Stimulated activated effector memory CD8-positive, alpha-beta T cell treated with anti-CD3 and anti-CD28 coated beads, Interleukin-12 subunit alpha, Interleukin-12 subunit beta, amount 100 ng/mL, for 72 hours (primary cell): ENCODE measurements at regions not wholly inside any gene's neighbourhood (a gene's known extent, or its start where the extent isn't known, plus 50 kb on each side); places are given as distances from the start of the nearest gene placed in this dataset.

Experiments used
- ATAC-seq: fragments of 150-1000 bp; cut with Tn5 transposase; 2 replicates; pipeline ENCODE4 v1.10.0; 2021
- DNase-seq, 2 donors: peaks; one replicate each; pipeline ENCODE4 v3.0.0; 2021 to 2022; ENCODE audit warnings: low spot score in 2 of 2
- H3K27ac Mint-ChIP-seq: one replicate; pipeline ENCODE4 v1.8.0; 2022; ENCODE audit warnings: mild to moderate bottlenecking, mixed read lengths
- H3K36me3 Mint-ChIP-seq: one replicate; pipeline ENCODE4 v1.8.0; 2022; ENCODE audit warnings: mild to moderate bottlenecking, mixed read lengths
- H3K4me1 Mint-ChIP-seq: one replicate; pipeline ENCODE4 v1.8.0; 2022; ENCODE audit warnings: mixed read lengths
- H3K4me3 Mint-ChIP-seq: one replicate; pipeline ENCODE4 v1.8.0; 2022; ENCODE audit warnings: mild to moderate bottlenecking, mixed read lengths
- H3K9me3 Mint-ChIP-seq: one replicate; pipeline ENCODE4 v1.8.0; 2022; ENCODE audit warnings: mixed read lengths

DNA sequence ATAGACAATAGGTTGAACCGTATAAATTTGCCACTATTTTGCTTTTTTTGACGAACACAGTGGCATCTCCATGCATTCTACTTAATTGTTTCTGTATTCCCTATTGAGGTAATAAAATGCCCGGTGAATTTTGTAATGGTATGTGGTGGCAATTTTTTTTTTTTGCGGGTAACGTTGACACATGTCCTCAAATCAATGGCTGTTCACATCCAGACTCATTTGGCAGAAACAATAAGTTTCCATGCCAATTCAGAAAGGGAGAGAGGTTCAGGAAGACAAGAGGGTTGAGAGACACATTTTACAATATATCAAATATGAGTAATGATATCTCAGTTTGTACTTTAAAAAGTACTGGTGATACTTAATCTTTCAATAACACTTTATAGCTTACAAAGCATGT is 463.9 kb downstream of the WDR72 start:
- DNase-seq = no peak
- Mint-ChIP-seq H3K27ac (no peak overlapping the region), H3K4me3 (no peak overlapping the region), H3K36me3 (no peaks in the 10 kb centered on the region), H3K9me3 (no peaks in the 10 kb centered on the region), H3K4me1 (no peaks in the 10 kb centered on the region)
- ATAC-seq = no peak

DNA sequence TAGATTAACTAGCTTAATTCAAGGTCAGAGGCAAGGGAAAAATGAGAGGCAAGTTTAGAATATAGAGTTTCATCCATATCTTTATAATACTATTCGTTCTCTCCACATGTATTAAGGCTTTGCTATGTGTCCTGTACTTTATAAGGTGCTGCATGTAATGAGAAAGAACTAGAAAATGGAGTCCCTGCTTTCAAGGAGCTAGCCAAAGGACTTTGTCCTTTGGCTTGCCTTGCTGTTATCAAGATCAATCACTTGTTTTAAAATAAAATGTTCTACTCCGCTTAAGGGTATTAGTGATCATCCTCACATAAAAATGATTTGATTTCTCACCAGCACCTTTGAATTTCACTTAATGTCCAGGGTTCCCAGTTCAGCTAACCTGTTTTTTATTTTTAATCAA is 470.9 kb downstream of the WDR72 start:
- Mint-ChIP-seq H3K4me1 (no peaks in the 10 kb centered on the region), H3K36me3 (no peaks in the 10 kb centered on the region), H3K27ac (no peak overlapping the region), H3K4me3 (no peak overlapping the region), H3K9me3 (no peaks in the 10 kb centered on the region)
- DNase-seq = no peak
- no peak for ATAC-seq

DNA sequence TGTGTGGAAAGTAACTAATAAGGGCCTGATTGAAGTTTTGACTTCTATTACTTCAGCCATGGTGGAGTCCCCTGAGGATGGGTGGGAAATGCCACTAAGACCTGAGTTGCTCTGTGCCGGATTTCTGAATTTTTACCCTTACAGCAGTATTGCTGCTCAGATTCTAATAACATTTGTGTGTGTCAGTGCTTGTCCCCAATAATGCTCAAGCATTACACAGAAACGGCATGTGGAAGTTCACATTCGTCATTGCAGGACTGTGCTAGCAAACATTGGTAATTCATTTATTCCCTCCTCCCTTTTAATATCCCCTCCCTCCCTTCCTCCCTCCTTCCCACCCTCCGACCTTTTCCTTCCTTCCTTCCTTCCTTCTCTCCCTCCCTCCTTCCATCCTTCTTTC is 484.5 kb upstream of the ONECUT1 start:
- H3K9me3 Mint-ChIP-seq = peaks cover 13% of the 10 kb centered on the region

DNA sequence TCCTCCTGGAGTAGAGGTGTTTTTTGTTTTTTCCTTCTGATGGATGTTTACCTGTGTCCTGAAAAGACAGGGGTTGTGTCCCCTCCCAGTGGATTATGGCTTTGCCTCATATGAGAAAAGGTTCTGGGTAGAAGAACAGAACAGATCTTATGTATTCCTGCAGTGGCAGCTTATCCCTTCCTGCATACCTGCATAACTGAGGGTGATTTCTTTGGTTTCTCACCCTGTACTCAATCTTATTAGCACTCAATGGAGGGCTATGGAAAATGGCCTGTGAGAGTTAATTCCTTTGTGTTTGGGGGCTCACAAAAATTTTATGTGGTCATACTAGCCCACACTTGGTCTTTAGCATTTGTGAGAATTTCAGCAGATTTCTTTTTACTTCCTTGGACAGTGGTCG is 482.0 kb upstream of the ONECUT1 start:
- Mint-ChIP-seq H3K4me3 (no peak overlapping the region), H3K36me3 (no peaks in the 10 kb centered on the region), H3K4me1 (no peaks in the 10 kb centered on the region), H3K9me3 (peaks cover 13% of the 10 kb centered on the region), H3K27ac (no peak overlapping the region)
- ATAC-seq (no peak), DNase-seq (no peak)

More for the DNA sequence above, 484.5 kb upstream of the ONECUT1 start:
- no peak overlapping the region for H3K4me3 Mint-ChIP-seq
- no peak for DNase-seq
- ATAC-seq = no peak
- H3K36me3 Mint-ChIP-seq = no peaks in the 10 kb centered on the region
- no peaks in the 10 kb centered on the region for H3K4me1 Mint-ChIP-seq
- H3K27ac Mint-ChIP-seq = no peak overlapping the region

DNA sequence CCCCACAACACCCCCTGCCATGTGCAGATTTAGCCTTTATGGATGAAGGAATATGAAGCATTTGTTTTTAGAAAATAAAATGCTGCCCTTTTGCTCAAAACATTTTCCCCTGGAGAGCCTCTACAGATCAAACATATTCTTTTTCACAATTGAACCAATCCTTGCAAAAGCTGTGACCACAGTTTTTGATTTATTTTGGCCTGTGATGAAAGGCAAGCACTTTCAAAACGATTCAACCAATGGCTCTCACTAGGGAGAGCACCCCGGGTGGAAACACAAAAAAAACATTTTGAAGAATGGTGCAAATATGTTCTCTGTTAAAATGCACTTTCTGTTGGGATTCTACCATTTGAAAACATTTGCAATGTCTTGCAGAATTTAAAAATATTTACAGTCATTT is 476.0 kb upstream of the ONECUT1 start:
- no peak overlapping the region for H3K27ac Mint-ChIP-seq
- DNase-seq (no peak), ATAC-seq (no peak)
- H3K9me3 Mint-ChIP-seq = no peaks in the 10 kb centered on the region
- no peaks in the 10 kb centered on the region for H3K4me1 Mint-ChIP-seq
- no peaks in the 10 kb centered on the region for H3K36me3 Mint-ChIP-seq
- H3K4me3 Mint-ChIP-seq = no peak overlapping the region

DNA sequence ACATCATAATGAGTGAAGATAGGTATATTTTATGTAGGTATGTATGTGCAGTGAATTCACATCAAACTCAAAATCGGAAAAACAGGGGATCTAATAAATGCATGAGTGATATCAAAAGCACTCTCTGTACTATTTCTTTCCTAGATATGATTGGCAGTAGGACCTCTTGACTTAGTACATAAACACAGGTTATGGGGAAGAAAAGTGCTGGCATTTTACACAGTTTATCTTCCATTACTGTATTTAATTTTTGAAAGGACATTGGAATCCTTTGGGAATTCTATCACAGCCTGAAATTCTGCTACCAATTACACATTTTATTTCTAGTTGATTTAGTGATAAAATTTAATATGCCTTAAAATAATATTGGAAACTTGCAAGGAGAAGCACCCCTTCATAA is 470.5 kb upstream of the ONECUT1 start:
- Mint-ChIP-seq H3K9me3 (no peaks in the 10 kb centered on the region), H3K4me1 (no peaks in the 10 kb centered on the region)
- ATAC-seq = no peak

DNA sequence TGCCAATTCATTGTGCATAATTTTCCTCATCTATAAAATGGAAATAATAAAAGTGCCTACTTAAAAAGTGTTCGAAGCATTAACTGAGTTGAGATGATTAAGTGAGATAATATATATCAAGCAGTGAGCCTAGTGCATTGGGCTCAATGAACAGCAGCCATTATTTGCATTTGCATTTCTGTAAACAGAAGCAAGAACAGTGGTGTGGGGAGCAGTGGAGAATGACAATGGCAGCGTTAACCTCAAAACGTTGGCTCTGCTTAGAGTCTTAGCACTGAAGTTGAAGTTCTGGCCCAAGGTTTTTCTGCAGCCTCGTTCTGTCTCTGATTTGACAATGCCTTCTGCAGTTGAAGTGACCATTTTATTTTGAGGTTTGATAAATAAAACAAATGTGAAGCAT is 466.3 kb upstream of the ONECUT1 start:
- ATAC-seq = no peak

More for the DNA sequence above, 470.5 kb upstream of the ONECUT1 start:
- Mint-ChIP-seq H3K36me3 (no peaks in the 10 kb centered on the region), H3K4me3 (no peak overlapping the region), H3K27ac (no peak overlapping the region)
- DNase-seq = no peak

DNA sequence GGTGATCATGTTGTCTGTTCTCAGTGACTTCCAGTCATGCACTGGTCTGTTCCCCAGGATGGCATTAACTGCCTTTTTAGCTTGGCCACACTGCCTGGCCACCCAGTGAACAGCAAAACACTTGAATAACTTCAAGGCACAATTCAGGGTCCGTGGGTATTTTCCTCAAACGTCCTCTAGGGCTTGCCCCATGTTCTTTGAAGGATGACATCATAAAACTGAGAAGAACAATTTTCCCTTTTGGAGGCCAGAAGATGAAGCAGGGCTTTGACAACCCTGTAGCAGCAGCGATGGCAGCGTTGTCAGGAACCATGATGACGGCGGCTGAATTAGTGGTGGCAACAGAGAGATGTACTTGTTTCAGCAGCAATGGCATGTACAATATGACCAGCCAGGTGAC is 465.9 kb upstream of the ONECUT1 start:
- no peaks in the 10 kb centered on the region for H3K9me3 Mint-ChIP-seq
- no peak for DNase-seq
- ATAC-seq = no peak
- H3K4me3 Mint-ChIP-seq = no peak overlapping the region
- no peak overlapping the region for H3K27ac Mint-ChIP-seq
- H3K4me1 Mint-ChIP-seq = no peaks in the 10 kb centered on the region
- no peaks in the 10 kb centered on the region for H3K36me3 Mint-ChIP-seq

More for the DNA sequence above, 466.3 kb upstream of the ONECUT1 start:
- no peak overlapping the region for H3K4me3 Mint-ChIP-seq
- no peak overlapping the region for H3K27ac Mint-ChIP-seq
- H3K36me3 Mint-ChIP-seq = no peaks in the 10 kb centered on the region
- DNase-seq = no peak
- no peaks in the 10 kb centered on the region for H3K4me1 Mint-ChIP-seq
- H3K9me3 Mint-ChIP-seq = no peaks in the 10 kb centered on the region

DNA sequence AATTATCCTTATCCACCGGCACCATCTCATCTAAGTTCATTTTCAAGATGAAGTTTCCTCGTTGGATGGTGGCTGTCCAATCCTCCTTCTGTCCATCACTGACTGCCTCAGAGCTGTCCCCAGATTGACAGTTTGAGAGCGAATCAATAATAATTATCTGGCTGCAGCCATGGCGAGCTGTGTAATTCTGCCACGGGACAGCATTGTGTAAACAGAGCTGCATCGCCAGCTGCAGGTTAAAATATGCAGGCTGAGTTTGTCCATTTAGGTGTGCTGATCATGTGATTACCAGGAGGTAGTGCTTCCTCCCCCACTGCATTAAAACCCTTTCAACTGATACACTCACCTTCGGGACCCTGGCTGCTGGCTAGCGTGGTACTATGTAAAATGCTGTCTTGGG is 461.9 kb upstream of the ONECUT1 start:
- DNase-seq = no peak
- H3K4me1 Mint-ChIP-seq = no peaks in the 10 kb centered on the region
- no peak overlapping the region for H3K27ac Mint-ChIP-seq
- H3K36me3 Mint-ChIP-seq = no peaks in the 10 kb centered on the region
- ATAC-seq = no peak
- no peaks in the 10 kb centered on the region for H3K9me3 Mint-ChIP-seq
- no peak overlapping the region for H3K4me3 Mint-ChIP-seq

DNA sequence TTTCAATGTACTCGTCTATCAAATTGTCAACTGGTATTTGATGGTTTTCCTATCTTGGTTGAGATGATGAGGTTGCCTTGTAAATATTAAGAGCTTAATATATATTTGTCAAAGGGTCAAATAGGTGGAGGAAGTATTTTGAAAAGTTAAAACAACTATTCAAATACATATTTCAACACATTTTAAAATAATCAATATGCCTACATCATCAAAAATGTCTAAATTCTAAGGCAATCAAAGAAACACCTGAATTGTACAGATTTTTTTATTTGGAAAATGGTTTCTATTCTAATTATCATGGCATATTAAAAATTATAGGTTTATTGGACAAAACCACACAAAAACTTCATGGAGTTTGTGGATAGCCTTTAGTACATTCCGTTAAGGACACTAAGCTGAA is 461.4 kb upstream of the ONECUT1 start:
- Mint-ChIP-seq H3K9me3 (no peaks in the 10 kb centered on the region), H3K36me3 (no peaks in the 10 kb centered on the region), H3K4me3 (no peak overlapping the region), H3K4me1 (no peaks in the 10 kb centered on the region), H3K27ac (no peak overlapping the region)
- ATAC-seq (no peak), DNase-seq (no peak)

DNA sequence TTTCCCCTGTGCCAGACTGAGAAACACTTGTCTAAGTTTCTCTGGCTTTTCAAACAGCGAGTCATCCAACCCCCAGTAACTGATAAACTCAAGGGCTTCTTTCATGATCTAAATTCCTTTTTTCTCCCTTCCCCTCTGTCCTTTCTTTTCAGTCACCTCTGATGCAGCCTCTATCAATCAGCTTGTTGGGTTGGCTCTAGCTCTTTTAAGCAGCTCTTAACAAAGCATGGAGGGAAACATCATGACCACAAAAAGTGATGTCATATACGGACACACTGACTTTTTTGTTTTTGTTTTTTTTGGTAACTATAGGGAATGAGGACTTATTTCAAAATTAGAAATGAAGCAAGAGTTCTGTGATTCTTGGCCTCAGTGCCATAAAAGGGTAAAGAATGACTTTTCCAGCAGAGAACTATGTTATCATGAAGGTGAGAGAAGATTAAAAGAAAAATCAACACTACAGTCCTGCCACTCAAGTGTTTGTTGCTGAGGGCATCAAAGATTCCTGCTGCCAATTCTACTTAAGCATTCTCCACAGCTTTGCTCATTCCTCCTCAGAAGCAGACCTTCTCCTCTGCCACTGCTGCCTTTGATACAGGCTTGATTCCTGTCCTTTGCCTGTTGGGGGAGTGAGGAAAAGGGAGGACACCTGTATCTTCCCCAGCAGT is 457.0 kb upstream of the ONECUT1 start:
- peaks cover 2% of the 10 kb centered on the region for H3K9me3 Mint-ChIP-seq
- no peaks in the 10 kb centered on the region for H3K4me1 Mint-ChIP-seq
- H3K4me3 Mint-ChIP-seq = no peak overlapping the region
- no peaks in the 10 kb centered on the region for H3K36me3 Mint-ChIP-seq
- no peak overlapping the region for H3K27ac Mint-ChIP-seq
- ATAC-seq (no peak), DNase-seq (no peak)

DNA sequence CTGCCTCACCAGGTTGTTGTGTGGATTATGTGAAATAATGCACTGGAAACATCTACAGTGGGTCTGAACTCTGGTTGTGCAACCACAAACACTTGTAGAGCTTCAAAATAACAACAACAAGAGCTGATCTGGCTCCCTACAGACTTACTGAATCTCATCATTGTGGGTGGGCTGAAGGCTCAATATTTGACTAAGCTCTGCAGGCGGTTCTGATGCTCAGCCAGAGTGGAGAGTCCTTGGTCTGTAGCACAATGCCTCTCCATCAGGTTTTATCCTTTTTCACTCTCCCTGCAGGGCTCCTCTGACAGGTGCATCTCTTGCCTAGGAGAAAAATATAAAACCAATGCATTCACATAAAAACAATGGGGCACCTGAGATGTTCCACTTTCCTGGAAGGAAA is 456.3 kb upstream of the ONECUT1 start:
- ATAC-seq = no peak
- Mint-ChIP-seq H3K27ac (no peak overlapping the region), H3K4me1 (no peaks in the 10 kb centered on the region), H3K36me3 (no peaks in the 10 kb centered on the region), H3K9me3 (peaks cover 2% of the 10 kb centered on the region), H3K4me3 (no peak overlapping the region)
- no peak for DNase-seq

DNA sequence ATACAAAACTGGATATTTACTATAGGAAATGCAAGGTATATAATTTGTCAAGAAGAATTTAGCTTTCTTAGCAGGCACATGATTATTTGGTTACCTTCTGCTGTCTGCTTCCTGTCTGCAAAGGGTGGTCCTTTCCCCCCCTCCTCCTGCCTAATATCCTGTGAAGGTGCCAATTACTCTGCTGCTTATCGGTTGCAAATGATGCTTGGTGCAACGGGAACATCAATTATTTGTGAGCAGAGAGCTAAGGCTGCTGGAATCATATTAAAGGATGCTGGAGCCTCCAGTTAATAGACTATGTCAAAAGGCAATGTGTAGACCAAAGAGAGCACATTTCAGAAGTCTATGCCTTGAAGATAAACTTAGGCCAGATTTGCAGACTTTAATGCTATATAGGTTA is 443.7 kb upstream of the ONECUT1 start:
- H3K4me1 Mint-ChIP-seq = no peaks in the 10 kb centered on the region
- H3K36me3 Mint-ChIP-seq = no peaks in the 10 kb centered on the region
- no peak overlapping the region for H3K4me3 Mint-ChIP-seq
- no peak overlapping the region for H3K27ac Mint-ChIP-seq
- DNase-seq (no peak), ATAC-seq (no peak)
- no peaks in the 10 kb centered on the region for H3K9me3 Mint-ChIP-seq

DNA sequence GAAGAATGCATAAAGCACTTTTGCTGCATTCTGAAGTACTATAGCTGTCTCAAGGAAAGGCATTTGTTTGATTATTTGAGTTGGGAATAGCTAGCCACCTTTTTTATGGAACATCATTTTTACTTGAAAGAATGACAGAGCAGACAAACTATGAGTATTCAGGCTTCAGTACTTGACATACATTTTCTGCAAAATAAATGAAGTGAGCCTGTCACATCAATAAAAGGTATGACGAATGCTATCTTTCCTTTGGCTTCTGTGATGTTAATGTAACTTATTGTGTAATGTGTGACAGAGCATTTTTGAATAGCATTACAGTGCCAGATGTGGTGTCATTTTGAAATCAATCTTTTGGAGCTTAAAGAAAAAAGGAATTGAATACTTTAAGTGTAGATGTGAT is 440.3 kb upstream of the ONECUT1 start:
- ATAC-seq (no peak), DNase-seq (no peak)
- H3K36me3 Mint-ChIP-seq = no peaks in the 10 kb centered on the region
- no peak overlapping the region for H3K27ac Mint-ChIP-seq
- H3K4me3 Mint-ChIP-seq = no peak overlapping the region
- no peaks in the 10 kb centered on the region for H3K9me3 Mint-ChIP-seq
- no peaks in the 10 kb centered on the region for H3K4me1 Mint-ChIP-seq

DNA sequence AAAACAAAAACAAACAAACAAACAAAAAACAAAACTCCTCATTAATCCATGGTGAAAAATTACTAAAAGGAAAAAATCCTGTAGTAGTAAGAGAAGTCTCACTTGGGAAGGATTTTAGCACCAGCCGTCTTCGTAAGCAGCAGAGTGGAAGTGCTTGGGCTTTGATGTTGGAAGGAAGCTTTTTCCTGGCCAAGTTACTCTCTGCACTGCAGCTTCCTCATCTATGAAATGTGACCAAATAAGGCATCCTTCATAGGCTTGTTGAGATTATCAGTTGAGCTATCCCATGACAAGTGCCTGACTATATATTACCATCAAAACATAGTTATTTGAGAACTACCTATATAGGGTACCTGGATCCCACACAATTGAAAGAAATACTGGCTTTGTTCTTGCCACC is 436.4 kb upstream of the ONECUT1 start:
- DNase-seq (no peak), ATAC-seq (no peak)
- no peak overlapping the region for H3K4me3 Mint-ChIP-seq
- no peak overlapping the region for H3K27ac Mint-ChIP-seq
- H3K9me3 Mint-ChIP-seq = peaks cover 7% of the 10 kb centered on the region
- H3K4me1 Mint-ChIP-seq = no peaks in the 10 kb centered on the region
- H3K36me3 Mint-ChIP-seq = no peaks in the 10 kb centered on the region

DNA sequence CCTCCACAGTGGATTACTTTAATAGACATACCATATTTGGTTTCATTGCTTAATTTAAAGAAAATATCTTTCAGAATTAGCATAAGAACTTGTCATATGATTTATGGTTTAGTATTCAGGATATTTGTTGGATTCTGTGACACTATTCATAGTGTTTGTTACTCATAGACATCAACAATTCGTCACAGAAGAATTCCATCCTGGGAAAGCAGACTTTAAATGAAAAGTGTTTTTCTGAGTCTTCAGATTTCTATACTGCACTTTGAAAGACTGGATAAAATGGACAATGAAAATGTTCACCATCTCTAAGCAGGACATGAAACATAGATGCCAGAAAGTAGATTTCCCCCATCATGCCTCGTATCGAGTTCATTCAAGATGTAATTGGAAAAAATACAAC is 435.6 kb upstream of the ONECUT1 start:
- Mint-ChIP-seq H3K36me3 (no peaks in the 10 kb centered on the region), H3K27ac (no peak overlapping the region), H3K9me3 (peaks cover 7% of the 10 kb centered on the region), H3K4me3 (no peak overlapping the region), H3K4me1 (no peaks in the 10 kb centered on the region)
- DNase-seq = no peak
- ATAC-seq = no peak

DNA sequence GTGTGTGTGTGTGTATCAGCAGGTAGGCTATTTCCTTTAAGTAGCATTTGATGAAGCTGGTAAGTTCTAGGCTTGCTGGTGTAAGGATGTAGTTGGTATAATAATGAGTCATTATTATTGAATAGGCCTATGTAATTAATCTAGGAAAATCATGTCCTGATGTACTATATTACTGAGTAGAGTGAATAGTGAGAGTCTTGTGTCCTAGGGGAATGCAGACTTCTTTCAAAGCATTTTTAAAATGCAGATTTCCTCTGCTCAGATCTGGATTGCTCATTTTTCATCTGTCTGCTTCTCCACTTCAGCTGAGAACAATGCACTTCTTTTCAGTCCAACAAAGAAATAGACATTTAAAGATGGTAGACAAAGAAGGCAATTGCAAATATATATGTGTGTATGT is 434.2 kb upstream of the ONECUT1 start:
- Mint-ChIP-seq H3K4me3 (no peak overlapping the region), H3K4me1 (no peaks in the 10 kb centered on the region), H3K36me3 (no peaks in the 10 kb centered on the region), H3K9me3 (peaks cover 7% of the 10 kb centered on the region), H3K27ac (no peak overlapping the region)
- ATAC-seq = no peak
- DNase-seq = no peak
